ENCODE measurements at regions not wholly inside any gene's neighbourhood (a gene's known extent, or its start where the extent isn't known, plus 50 kb on each side); places are given as distances from the start of the nearest gene placed in this dataset.

DNA sequence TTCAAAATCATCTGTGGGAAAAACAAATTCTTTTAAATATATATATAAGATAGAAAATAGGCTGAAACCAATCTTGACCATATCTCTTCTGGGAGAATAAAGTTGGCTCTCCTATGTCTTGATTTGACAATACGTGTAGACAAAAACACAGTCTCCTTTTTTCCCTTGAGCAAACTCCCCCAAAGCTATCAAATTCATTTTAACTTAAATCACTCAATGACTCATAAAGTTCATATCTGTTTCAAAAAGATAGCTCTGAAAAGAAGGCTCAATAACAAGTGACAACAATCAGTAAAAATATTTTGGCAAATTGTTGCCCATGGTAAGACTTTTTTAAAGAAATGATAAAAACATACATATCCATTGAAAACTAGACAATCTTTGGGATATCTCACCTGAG is 236.0 kb upstream of the TENT5A start:
- no peak for TF ChIP-seq BHLHE40 (IDR thresholded peaks at IDR 0.05; ENCODE audit: borderline replicate concordance)
- no peak for TF ChIP-seq SUZ12 (IDR thresholded peaks at IDR 0.05)
- no peak for TF ChIP-seq NFRKB (IDR thresholded peaks at IDR 0.05)
- no peak for TF ChIP-seq ELF4 (IDR thresholded peaks at IDR 0.05)
- TF ChIP-seq FOXA1 (IDR thresholded peaks at IDR 0.05), result no peak
- TF ChIP-seq CTBP1 (IDR thresholded peaks at IDR 0.05; ENCODE audit: borderline replicate concordance), result no peak
- no peak for TF ChIP-seq ZNF384 (IDR thresholded peaks at IDR 0.05)
